Hematopoietic multipotent progenitor cell treated with erythropoietin and hydrocortisone succinate and interleukin-3 and kit ligand, for 6 days (in vitro differentiated cells): ENCODE measurements at regions not wholly inside any gene's neighbourhood (a gene's known extent, or its start where the extent isn't known, plus 50 kb on each side); places are given as distances from the start of the nearest gene placed in this dataset.

Experiments
- DNase-seq: peaks from one replicate; pipeline ENCODE4 v3.0.0-alpha.2; 2015

DNA sequence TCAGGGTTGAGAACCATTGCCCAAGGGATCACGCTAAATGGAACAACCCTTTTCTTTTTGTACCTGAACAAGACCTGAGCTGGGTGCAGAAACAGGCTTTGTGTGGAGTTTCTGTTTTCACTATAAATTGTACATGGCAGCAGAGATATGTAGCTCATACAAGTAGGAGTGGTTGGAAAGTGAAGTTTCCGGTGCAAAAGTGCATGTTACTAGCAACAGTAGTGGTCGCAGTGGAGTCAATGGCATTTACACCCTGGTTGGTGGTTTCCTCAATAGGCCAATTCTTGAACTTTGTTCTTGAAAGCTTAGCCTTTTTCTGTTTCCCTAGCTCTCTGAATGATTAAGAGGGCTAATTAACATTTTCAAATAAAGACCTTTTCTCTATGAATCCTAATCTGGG lies 170.7 kb downstream of the NEBL start:
- DNase-seq: no peak

DNA sequence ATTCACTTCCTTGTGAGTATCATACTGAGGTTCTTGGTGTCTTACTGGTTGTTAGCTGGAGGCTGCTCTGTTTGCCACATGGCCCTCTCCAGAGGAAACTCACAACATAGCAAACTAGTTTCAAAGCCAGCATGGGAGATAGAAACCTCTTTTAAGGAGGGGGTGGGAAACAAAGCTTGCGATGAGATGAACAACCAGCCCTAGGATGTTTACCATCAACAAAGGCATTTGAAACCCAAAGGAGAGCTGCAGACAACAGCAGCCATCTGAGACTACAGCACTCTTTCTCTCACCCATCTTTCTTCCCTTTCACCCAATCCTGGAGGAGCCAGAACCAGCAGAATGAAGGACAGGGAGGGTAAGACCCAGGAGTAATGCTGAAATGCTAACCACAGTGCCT lies 182.1 kb downstream of the NEBL start:
- DNase-seq: no peak

DNA sequence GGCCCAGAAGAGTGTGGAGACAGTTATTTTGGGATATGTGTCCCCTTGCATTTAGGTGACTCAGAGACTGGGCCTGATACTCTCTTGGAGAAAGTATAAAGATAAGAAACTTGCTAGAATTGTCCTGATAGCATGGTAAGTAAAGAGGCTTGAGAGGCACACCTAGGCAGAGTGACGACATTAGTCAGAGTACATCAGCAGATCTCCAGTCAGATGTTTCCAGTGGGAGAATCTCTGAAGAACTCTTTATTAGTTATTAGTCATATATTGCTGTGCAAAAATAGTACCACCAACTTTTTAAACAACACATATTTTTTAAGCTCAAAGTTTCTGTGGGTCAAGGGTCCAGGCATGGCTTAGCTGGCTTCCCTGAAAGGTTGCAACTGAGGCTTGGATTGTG lies 182.6 kb downstream of the NEBL start:
- no peak for DNase-seq

DNA sequence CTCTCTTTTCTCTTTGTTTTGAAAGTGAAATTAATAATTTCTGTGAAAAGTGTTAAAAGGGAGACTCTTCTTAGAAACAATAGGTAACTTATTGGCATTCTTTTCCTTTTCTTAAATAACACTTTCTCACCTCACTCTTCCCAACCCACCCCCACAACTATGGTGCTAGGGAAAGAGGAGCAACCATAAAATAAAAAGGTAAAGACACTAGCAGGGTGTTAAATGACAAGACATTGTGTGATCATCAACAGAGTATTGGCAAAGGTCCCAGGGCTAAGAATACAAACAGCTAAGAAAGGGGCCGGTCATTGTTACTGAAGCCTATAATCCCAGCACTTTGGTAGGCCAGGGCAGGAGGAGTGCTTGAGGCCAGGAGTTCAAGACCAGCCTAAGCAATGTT lies 183.7 kb downstream of the NEBL start:
- DNase-seq: no peak

DNA sequence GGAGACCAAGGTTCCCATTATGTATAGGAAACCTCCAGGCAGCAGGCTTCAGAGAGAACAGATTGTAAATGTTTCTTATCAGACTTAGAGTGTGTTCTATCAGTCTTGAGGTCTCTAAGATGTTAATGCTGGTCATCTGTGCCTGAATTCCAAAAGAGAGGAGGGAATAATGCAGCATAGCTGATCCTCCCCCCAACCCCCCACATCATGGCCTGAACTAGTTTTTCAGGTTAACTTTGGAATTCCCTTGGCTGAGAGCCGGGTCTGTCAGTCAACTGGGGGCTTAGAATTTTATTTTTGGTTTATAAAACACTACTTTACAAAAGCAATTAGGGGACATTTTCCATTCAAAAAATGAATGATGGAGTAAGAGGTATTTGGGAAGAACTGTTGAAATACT lies 184.3 kb downstream of the NEBL start:
- DNase-seq: no peak

DNA sequence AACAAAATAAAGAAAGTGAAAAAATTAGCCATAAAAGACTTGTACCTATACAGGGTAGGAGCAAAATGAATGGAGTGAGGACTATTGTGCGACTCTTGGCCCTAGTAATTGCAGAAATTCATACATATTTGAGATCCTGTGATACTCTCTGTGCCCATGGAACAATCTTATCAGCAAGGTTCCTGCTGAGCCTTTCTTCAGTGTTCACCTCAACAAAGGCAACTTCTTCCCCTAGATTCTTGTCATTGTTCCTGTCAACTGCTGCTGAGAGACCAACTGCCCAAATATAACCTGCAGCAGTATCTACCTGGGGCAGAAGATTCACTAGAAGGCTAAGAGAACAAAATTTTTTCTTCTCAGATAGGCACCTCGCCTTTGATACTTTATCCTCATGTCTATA lies 187.4 kb downstream of the NEBL start:
- DNase-seq: no peak

DNA sequence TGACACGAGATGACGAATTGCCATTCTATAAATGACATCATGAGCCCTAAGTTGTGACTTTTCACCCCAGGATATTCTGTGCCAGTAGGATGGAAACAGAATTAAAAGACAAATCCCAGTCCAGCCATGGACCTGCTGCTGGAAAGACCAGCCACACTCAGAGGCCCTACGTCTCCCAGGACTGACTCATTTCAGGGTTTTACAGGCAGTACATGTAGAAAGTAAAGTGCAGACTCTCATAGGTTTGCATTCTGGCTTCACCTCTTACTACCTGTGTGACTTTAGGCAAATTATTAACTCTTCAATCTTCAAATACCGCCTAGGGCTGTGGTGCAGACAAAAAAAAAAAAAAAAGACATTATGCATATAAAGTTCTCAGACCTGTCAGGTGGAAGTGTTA lies 188.8 kb downstream of the NEBL start:
- DNase-seq: no peak

DNA sequence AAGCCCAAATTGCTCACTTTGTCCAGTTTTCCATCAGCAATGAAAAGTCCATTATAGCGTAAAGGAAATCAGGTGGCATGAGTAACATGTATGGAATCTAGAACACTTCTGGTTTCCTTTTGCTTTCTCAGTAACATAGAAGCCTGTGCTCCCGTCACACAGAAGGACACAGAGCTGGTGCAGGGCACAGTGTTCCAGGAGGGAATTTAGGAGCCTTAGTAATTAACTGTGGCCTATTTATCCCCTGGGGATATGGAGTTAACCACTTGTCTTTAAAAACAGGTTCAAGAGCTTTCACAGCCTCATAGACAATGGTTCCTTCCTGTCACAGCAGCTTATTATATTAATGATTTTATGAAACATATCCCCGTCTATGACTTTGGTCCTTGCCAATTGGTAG lies 189.9 kb downstream of the NEBL start:
- DNase-seq: no peak

DNA sequence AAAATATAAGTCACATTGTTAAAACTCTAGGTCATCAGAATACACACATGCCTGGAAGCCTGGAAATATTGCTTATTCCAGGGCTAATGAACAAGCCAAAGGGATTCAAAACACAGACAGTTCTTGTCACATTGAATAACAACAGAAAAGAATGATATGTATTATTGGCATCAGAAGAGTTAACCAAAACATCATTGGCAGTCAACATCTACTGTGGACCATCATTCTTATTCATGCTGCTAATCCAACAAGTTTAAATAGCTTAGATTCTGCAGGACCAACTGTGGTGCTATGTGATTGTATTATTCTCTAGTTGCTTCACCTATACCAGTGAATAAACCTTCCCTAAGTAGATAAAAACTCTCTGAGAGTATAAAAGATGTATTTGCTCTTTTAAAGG lies 198.3 kb downstream of the NEBL start:
- no peak for DNase-seq

DNA sequence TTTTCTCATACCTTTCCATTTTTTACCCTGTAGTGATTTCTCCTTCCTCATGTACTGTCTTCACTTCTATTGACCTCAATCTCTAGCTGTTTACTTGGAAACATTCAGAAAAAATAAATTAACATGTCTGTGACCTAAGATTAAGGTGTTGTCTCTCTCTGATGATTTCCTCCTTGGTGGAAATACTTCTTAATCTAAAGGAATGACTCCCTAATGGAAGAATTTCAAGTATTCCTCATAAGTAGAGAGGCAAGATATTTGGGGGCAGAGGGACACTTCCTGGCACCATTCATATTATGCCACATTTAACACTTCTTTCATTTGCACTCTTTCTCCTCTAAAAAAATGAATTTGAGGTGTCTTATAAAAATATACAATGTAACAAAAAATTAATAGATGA lies 202.8 kb downstream of the NEBL start:
- DNase-seq: no peak

DNA sequence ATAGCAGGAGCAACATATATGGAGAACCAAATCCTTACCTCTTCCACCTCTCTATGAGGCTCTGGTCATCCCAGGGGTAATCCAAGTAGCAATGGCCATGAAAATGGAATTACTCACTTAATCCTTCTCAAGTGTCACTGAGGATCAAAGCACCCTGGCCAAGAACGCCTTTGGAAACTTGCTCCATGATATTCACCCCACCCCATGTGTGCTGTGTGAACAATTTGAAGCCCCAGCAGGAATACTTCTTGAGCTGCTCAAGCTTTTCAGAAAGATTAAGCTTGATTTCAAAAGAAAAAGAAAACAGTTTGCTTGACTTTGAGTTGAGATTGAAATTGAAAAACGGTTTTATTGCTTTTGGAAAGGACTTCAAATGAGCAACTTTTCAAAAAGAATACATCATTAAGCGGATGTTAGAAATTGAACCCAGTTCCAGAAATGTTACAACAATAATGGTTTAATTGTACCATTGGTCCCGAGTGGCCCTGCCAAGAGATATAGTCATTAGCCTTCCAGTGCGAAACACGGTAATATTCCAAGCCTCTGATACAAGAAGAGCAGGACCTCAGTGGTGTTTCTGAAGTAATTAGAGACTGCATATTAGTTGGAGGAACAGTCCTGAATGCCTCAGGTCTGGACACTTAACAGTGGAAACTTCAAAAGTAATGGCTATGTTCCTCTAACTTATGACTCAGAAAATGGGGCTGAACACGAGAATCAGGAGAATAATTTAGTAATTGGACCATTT lies 208.1 kb downstream of the NEBL start:
- no peak for DNase-seq

DNA sequence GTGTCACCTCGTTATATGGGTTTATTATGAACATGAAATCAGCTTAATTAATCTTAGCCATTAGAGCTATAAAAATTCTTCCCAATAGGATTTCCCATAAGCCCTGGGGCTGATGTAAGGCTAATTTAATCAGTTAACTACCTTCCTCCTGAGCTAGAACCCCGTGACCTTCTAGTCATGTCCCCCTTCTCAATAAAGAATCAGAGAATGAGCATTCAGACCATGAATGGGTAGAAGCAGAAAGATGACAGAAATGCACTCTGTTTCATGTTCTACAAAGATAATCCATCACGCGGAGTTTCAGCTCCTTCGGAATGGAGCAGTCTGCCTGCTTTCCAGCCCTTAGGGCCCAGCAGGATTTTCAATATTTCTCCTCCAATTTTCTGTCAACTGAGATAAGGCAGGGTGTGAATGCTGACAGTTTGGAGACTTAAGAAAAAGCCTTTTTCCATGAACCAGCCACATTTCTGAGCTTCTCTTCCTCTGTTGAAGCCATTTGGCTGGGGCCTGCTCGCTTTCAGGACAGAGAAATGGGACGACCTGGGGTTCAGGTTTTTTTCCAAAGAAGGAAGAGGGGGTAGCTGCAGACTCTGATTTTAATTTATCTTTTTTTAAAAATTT lies 211.0 kb downstream of the NEBL start:
- no peak for DNase-seq

DNA sequence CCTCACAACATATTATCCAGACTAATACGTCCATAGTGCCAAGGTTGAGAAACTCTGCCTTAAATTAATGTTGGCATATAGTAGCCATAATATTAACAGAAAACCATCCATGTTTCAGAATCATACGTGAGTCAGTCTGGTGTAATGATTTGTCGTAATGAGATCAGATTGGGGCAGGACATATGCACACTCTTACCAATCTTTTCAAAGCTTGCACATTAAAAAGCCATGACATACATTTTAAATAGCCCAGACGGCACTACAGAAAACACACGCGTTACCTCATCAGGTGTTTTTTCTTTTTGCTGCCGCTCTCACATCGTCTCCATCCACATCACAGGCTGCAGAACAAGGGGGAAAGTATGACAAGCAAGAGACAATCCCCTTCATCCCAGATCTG lies 211.6 kb downstream of the NEBL start:
- DNase-seq: no peak

DNA sequence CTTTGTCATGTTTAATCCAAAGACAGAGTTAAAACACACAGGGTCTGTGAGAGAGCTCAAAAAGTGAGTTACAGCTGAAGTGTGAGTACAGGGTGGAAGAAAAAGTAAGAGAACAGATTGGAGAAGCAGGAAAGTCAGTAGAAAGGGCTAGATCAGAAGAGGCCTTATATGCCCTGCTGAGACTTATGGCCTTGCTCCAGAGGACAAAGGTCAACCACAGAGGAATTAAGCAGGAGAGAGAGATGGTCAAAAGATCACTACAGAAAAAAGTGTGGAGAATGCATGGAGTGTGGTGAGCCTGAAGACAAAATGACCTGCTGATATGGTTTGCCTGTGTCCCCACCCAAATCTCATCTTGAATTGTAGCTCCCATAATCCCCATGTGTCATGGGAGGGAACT lies 213.8 kb downstream of the NEBL start:
- DNase-seq: no peak

DNA sequence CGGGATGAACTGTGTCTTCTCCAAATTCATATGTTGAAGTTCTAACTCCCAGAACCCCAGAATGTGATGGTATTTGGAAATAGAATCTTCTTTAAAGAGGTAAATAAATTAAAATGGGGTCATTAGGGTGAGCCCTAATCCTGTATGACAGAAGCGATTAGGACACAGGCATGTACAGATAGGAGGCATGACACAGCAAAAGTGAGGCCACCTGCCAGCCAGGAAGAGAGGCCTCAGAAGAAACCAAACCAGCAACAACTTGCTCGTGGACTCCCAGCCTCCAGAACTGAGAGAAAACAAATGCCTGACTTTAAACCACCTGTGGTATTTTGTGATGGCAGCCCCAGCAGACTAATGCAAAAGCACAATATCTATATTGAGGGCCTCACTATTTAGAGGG lies 214.3 kb downstream of the NEBL start:
- peak; percentile 68 for DNase-seq

DNA sequence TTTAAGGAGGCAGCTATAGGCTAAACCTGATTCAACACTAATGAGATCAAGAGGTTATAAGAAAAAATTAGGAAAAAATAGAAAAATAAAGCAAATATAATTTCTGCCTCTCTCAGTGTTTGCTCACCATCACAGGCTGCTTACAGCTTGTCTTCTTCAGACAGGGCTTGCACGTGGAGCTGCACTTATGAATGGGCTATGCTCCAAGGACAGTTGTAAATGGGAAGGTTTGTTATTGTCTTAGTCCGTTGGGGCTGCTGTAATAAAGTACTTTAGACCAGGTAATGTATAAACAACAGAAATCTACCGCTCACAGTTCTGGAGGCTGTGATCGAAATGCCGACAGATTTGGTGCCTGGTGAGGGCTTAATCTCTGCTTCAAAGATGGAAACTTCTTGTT lies 219.8 kb downstream of the NEBL start:
- DNase-seq: no peak

DNA sequence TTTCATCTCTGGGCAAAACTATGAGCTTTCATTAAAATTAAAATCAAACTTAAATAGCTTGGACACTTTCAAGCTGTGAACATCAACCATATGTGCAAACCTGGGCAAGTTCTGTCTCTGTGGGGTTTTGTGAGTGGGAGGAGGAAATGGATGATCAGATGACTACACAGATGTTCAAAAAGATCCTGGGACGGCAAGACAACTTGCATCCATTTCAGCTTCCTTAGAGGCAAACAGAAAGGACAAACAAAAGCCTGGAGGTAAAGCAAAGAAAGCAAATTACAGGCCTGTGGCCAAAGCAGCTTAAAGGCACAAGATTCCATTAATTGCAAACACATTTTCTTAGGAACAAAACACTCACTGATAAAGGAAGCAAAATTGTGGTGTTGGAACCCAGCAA lies 222.2 kb downstream of the NEBL start:
- DNase-seq: no peak

DNA sequence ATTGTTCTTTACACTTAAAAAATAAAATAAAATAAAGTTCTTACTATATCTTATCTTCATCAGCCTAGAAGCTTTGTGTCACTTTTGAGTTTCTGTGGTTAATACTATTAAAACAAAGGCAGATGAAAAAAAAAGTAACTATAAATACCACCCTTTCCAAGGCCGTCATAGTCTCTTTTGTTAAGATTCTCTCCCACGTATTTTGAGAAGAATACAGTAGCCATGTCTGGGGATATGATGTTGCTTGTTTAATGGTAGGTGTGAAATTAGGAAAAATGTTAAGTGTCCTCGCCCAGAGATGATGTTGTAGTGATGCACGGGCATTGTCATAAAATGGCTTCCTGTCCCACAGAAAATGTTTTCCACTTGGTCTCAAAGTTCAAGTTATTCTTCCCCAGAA lies 223.9 kb downstream of the NEBL start:
- no peak for DNase-seq

DNA sequence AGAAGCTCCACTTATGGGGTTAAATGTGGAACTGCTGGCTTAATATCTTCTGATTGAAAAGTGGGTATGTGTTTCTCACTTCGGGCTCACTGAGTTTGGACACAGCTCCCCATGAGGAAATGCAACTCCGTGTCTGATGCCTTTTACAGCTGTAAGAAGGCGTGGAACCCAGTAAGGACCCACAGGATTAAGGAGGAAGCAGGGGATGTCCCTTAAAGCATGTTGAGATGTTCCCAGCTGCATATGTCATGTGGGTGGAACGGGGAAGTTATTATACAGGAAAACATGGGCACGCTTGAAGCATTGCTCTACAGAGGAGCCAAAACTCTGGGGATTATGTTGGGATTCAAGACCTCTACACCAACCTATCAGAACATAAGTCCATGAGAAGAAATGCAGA lies 224.4 kb downstream of the NEBL start:
- DNase-seq: no peak

DNA sequence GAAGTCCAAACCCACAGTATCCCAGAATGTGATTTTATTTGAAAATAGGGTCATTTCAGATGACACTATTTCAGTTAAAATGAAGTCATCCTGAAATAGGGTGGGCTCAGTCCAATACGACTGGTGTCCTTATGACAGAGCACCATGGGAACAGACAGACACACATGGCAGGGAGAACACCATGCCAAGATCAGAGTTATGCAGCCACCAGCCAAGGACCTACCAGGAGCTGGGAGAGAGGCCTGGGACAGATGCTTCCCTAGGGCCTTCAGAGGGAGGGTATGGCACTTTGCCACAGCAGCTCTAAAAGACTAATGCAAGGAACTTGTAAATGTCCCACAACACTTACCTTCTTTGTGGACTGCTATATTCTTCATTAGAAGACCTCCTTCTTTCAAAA lies 226.5 kb downstream of the NEBL start:
- no peak for DNase-seq

DNA sequence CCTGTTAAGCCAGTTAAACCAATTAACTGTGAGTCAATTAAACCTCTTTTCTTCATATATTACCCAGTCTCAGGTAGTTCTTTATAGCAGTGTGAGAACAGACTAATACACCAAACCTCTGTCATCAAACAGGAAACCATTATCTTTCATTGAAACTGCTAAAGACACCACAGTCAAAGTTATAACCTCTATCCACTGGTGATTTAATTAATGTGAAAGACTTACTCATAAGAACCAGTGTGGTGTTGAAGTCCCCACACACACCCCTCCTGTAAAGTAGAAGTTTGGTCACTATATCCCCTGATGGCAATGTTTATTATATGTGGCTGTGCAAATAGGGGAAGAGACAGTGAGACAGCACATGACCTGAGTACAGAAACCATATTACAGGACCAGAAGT lies 228.1 kb downstream of the NEBL start:
- DNase-seq: no peak

DNA sequence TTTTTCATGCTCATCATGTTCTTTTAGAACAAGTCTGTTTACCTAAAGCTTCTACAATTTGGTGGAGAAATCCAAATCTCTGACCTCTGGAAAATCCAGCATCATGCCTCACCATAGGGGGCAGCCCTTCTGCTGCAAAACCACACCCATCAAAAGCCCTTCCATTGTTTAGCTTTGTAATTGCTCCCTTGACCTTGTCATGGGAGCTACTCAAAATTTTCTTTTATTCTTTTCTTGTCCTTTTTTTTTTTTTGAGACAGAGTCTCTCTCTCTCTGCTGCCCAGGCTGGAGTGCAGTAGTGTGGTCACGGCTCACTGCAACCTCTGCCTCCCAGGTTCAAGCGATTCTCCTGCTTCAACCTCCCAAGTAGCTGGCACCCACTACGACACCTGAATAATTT lies 234.4 kb downstream of the NEBL start:
- no peak for DNase-seq

DNA sequence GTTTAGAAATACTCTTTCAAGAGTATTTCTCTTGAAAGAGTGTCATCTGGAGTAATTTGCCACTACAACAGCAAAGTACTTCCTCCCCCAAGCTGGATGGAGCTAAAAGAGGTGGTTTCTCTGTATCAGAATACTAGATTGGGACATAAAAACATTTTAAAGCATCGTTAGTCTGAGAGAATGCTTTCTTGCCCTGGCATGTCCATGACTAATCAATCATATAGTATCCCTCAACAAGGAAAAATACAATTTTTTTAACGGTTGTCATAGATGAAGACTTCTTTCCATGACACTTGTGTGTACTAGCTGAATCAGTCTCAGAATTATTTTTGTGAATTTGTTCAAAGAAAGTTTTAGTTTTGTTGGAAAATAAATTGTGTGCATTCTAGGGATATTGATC lies 237.9 kb downstream of the NEBL start:
- no peak for DNase-seq

DNA sequence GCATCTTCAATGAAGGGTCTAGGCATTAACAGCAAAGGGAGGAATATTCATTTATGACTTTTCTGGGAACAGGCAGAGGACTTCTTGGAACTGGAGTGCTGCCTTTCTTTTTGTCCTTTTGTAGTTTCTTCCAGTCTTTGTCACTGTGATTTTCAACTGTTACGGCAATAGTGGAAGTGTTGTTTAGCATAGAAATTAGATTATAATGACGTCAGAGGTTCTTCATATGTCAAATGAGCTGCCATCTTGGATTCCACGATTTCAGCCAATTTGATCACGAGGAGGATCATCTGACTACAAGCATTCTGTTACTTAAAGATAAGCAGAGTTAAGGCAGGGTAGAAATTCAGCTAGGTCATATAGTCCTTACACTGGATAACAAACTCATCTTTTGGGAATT lies 239.0 kb downstream of the NEBL start:
- no peak for DNase-seq

DNA sequence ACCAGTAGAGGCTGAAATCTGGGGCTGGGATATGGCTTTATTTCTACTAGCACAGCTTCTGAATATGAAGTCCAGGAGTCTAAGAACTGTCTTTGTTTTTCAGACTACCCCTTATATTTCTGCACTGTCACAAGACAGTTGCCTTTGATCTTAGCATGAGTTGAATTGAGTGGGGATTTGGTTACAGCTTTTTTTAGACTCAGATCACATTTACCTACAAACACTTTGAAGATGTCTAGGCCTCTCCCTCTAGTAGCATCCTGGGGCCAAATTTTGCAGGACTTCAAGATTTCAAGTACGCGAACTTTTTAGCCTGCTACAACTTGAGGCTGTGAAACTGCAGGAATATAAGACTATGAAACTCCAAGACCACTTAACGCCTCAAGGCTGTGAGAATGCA lies 240.2 kb downstream of the NEBL start:
- DNase-seq: no peak
